GM21528 (cell line): ENCODE measurements at regions not wholly inside any gene's neighbourhood (a gene's known extent, or its start where the extent isn't known, plus 50 kb on each side); places are given as distances from the start of the nearest gene placed in this dataset.
A peak's percentile ranks its signal among the peaks of the same experiment; 100 is the strongest.

Experiments
- ATAC-seq: cut with Tn5 transposase; IDR thresholded peaks from one replicate; pipeline ENCODE4 v1.9.1; 2021; ENCODE audit warnings: mild to moderate bottlenecking, moderate library complexity; ENCODE audit not compliant: unreplicated experiment, low FRiP score

GRCh38 chr2:209324281-209324680, 99.6 kb upstream of the MAP2 start:
- ATAC-seq, result no peak

GRCh38 chr2:209331291-209331844, 92.5 kb upstream of the MAP2 start:
- no peak for ATAC-seq

GRCh38 chr2:209334188-209335017, 89.4 kb upstream of the MAP2 start:
- peak; percentile 88 for ATAC-seq

GRCh38 chr2:209340522-209340921, 83.3 kb upstream of the MAP2 start:
- ATAC-seq, result no peak

GRCh38 chr2:209344349-209344748, 79.5 kb upstream of the MAP2 start:
- ATAC-seq, result no peak

- no peak for ATAC-seq
Observed at GRCh38 chr2:209348433-209348832, 75.4 kb upstream of the MAP2 start.

GRCh38 chr2:209351636-209352035, 72.2 kb upstream of the MAP2 start:
- no peak for ATAC-seq

- no peak for ATAC-seq
Observed at GRCh38 chr2:209358992-209359391, 64.9 kb upstream of the MAP2 start.

- no peak for ATAC-seq
Observed at GRCh38 chr2:209367075-209367747, 56.6 kb upstream of the MAP2 start.

GRCh38 chr2:209368406-209368805, 55.4 kb upstream of the MAP2 start:
- ATAC-seq, result no peak

GRCh38 chr2:209368914-209369313, 54.9 kb upstream of the MAP2 start:
- ATAC-seq, result no peak

- ATAC-seq, result no peak
Observed at GRCh38 chr2:209369656-209370055, 54.2 kb upstream of the MAP2 start.

GRCh38 chr2:209371407-209371806, 52.4 kb upstream of the MAP2 start:
- ATAC-seq, result no peak
